H9 (cell line): ENCODE measurements at regions not wholly inside any gene's neighbourhood (a gene's known extent, or its start where the extent isn't known, plus 50 kb on each side); places are given as distances from the start of the nearest gene placed in this dataset.

Experiments
- DNase-seq: peaks from one replicate; pipeline ENCODE4 v3.0.0-alpha.2; 2017
- H2AFZ ChIP-seq: one replicate; pipeline ENCODE4 v1.6.1; 2013; ENCODE audit warnings: mild to moderate bottlenecking, low read length, control low read depth, moderate library complexity
- H2AK5ac ChIP-seq: 2 replicates; pipeline ENCODE4 v1.6.1; 2013; ENCODE audit warnings: low read length, control low read depth, mixed read lengths; ENCODE audit not compliant: insufficient read length
- H2BK120ac ChIP-seq: one replicate; pipeline ENCODE4 v1.6.1; 2013; ENCODE audit warnings: low read depth, mild to moderate bottlenecking, low read length, control low read depth, inconsistent platforms; ENCODE audit not compliant: poor library complexity, severe bottlenecking
- H2BK12ac ChIP-seq: 2 replicates; pipeline ENCODE4 v1.6.1; 2013; ENCODE audit warnings: low read length, control low read depth, mixed read lengths, low read depth; ENCODE audit not compliant: insufficient read length
- H2BK15ac ChIP-seq: 2 replicates; pipeline ENCODE4 v1.6.1; 2013; ENCODE audit warnings: low read depth, low read length, control low read depth
- H2BK20ac ChIP-seq: one replicate; pipeline ENCODE4 v1.6.1; 2013; ENCODE audit warnings: low read depth, mild to moderate bottlenecking, low read length, control low read depth, inconsistent platforms; ENCODE audit not compliant: poor library complexity, severe bottlenecking
- H2BK5ac ChIP-seq: 2 replicates; pipeline ENCODE4 v1.6.1; 2013; ENCODE audit warnings: low read length, control low read depth, mixed read lengths; ENCODE audit not compliant: insufficient read length
- H3K14ac ChIP-seq: 2 replicates; pipeline ENCODE4 v1.6.1; 2013; ENCODE audit warnings: low read length, control low read depth; ENCODE audit not compliant: insufficient read depth
- H3K18ac ChIP-seq: 2 replicates; pipeline ENCODE4 v1.6.1; 2013; ENCODE audit warnings: low read depth, mild to moderate bottlenecking, mixed read lengths, low read length, control low read depth; ENCODE audit not compliant: insufficient read length
- H3K23ac ChIP-seq: 2 replicates; pipeline ENCODE4 v1.6.1; 2013; ENCODE audit warnings: low read length, control low read depth, mixed read lengths, low read depth; ENCODE audit not compliant: insufficient read length
- H3K23me2 ChIP-seq: 2 replicates; pipeline ENCODE4 v1.6.1; 2013; ENCODE audit warnings: low read depth, mild to moderate bottlenecking, mixed read lengths, low read length, control low read depth; ENCODE audit not compliant: insufficient read length, poor library complexity, severe bottlenecking
- H3K27ac ChIP-seq: 2 replicates; pipeline ENCODE4 v1.5.1; 2013; ENCODE audit warnings: low read length, control low read depth, mixed read lengths, low read depth; ENCODE audit not compliant: insufficient read length
- H3K27me3 ChIP-seq: 2 replicates; pipeline ENCODE4 v1.6.1; 2013; ENCODE audit warnings: low read length, control low read depth, inconsistent platforms; ENCODE audit not compliant: insufficient read depth
- H3K4ac ChIP-seq: 2 replicates; pipeline ENCODE4 v1.6.1; 2013; ENCODE audit warnings: low read depth, mild to moderate bottlenecking, control low read depth, inconsistent platforms, low read length, moderate library complexity
- H3K4me1 ChIP-seq: 2 replicates; pipeline ENCODE4 v1.6.1; 2013; ENCODE audit warnings: low read length, control low read depth, inconsistent platforms; ENCODE audit not compliant: insufficient read depth
- H3K4me2 ChIP-seq: 2 replicates; pipeline ENCODE4 v1.6.1; 2013; ENCODE audit warnings: low read length, control low read depth, mixed read lengths; ENCODE audit not compliant: insufficient read length, insufficient read depth
- H3K56ac ChIP-seq: 2 replicates; pipeline ENCODE4 v1.6.1; 2013; ENCODE audit warnings: low read depth, mild to moderate bottlenecking, mixed read lengths, low read length, control low read depth; ENCODE audit not compliant: insufficient read length
- H3K79me1 ChIP-seq: 2 replicates; pipeline ENCODE4 v1.6.1; 2013; ENCODE audit warnings: low read depth, mild to moderate bottlenecking, moderate library complexity, low read length, control low read depth, inconsistent platforms; ENCODE audit not compliant: insufficient read depth, poor library complexity, severe bottlenecking
- H3K79me2 ChIP-seq: 2 replicates; pipeline ENCODE4 v1.6.1; 2013; ENCODE audit warnings: low read length, control low read depth, inconsistent platforms; ENCODE audit not compliant: insufficient read depth
- H3K9ac ChIP-seq: 2 replicates; pipeline ENCODE4 v1.6.1; 2013; ENCODE audit warnings: low read length, control low read depth, mixed read lengths; ENCODE audit not compliant: insufficient read length; ENCODE audit errors: extremely low read depth
- H3K9me3 ChIP-seq: one replicate; pipeline ENCODE4 v1.6.1; 2013; ENCODE audit warnings: low read depth, low read length, inconsistent platforms; ENCODE audit not compliant: control insufficient read depth
- H3T11ph ChIP-seq: one replicate; pipeline ENCODE4 v1.6.1; 2013; ENCODE audit warnings: mild to moderate bottlenecking, low read length, control low read depth, inconsistent platforms
- H4K20me1 ChIP-seq: one replicate; pipeline ENCODE4 v1.6.1; 2013; ENCODE audit not compliant: control insufficient read depth, insufficient read length, insufficient read depth
- H4K5ac ChIP-seq: 2 replicates; pipeline ENCODE4 v1.6.1; 2013; ENCODE audit warnings: low read depth, mild to moderate bottlenecking, mixed read lengths, low read length, control low read depth; ENCODE audit not compliant: insufficient read length
- H4K8ac ChIP-seq: replicated peaks from 2 replicates; pipeline ENCODE4 v1.6.1; 2013; ENCODE audit warnings: low read length, control low read depth, mixed read lengths, low read depth; ENCODE audit not compliant: insufficient read length
- H4K91ac ChIP-seq: 2 replicates; pipeline ENCODE4 v1.6.1; 2013; ENCODE audit warnings: low read depth, mild to moderate bottlenecking, moderate library complexity, mixed read lengths, low read length, control low read depth; ENCODE audit not compliant: insufficient read length
- H3K27ac Mint-ChIP-seq, 3 experiments: 2 replicates in 2 of 3; 3 replicates in 1 of 3; pipeline ENCODE4 v1.8.0; 2020 to 2021; ENCODE audit warnings: mixed read lengths in 3 of 3, mild to moderate bottlenecking in 1 of 3, moderate library complexity in 1 of 3
- H3K27me3 Mint-ChIP-seq: 2 replicates; pipeline ENCODE4 v1.8.0; 2021; ENCODE audit warnings: low read depth, mild to moderate bottlenecking, moderate library complexity, mixed read lengths
- H3K36me3 Mint-ChIP-seq, 3 experiments: 2 replicates in 2 of 3; 3 replicates in 1 of 3; pipeline ENCODE4 v1.8.0; 2020 to 2021; ENCODE audit warnings: low read depth in 3 of 3, mixed read lengths in 3 of 3; ENCODE audit not compliant: insufficient read depth in 1 of 3
- H3K4me1 Mint-ChIP-seq, 2 experiments: 2 replicates each; pipeline ENCODE4 v1.8.0; 2020; ENCODE audit warnings: mixed read lengths in 2 of 2
- H3K4me3 Mint-ChIP-seq, 2 experiments: 2 replicates in 1 of 2; 3 replicates in 1 of 2; pipeline ENCODE4 v1.8.0; 2020 to 2021; ENCODE audit warnings: mild to moderate bottlenecking in 2 of 2, mixed read lengths in 2 of 2, moderate library complexity in 1 of 2
- H3K9me3 Mint-ChIP-seq, 2 experiments: 2 replicates in 1 of 2; 3 replicates in 1 of 2; pipeline ENCODE4 v1.8.0; 2020; ENCODE audit warnings: mild to moderate bottlenecking in 2 of 2, mixed read lengths in 2 of 2, moderate library complexity in 1 of 2
- TF ChIP-seq, protein P1 (sequence below): fragments of 200-600 bp; sonication (generic); conservative IDR thresholded peaks from 3 replicates; pipeline ENCODE4 v1.8.0; 2021; ENCODE audit warnings: antibody characterized with exemption, mild to moderate bottlenecking

DNA sequence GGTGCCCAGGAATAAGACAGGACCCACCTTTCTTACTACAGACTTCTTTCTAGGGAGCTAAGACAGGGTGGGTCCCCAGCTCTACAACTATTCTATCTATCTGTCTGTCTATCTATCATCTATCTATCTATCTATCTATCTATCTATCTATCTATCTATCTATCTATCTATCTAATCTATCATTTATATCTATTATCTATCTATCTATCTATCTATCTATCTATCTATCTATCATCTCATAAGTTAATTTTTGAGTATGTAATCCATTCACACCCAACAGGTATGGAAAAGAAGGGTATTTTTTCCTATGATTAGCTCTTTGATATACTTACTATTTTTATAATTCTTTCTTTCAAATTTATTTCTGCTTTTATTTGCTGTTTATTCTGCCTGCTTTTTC lies 55.9 kb downstream of the BAMBI start:
- Histone ChIP-seq H3K27me3 (no peaks in the 10 kb centered on the region), H4K8ac (no peak overlapping the region), H4K91ac (no peak overlapping the region), H3K56ac (no peak overlapping the region), H3K4ac (no peak overlapping the region), H2BK5ac (no peak overlapping the region), H3T11ph (no peak overlapping the region), H3K14ac (no peak overlapping the region), H2BK15ac (no peak overlapping the region), H2BK20ac (no peak overlapping the region), H3K23ac (no peak overlapping the region), H4K20me1 (no peaks in the 10 kb centered on the region), H3K9me3 (no peaks in the 10 kb centered on the region), H3K79me2 (no peaks in the 10 kb centered on the region), H2AK5ac (no peak overlapping the region), H3K18ac (no peak overlapping the region), H3K79me1 (no peaks in the 10 kb centered on the region), H2BK12ac (no peak overlapping the region), H3K4me1 (no peaks in the 10 kb centered on the region), H3K27ac (no peak overlapping the region), H2AFZ (no peak overlapping the region), H4K5ac (no peak overlapping the region), H3K9ac (no peak overlapping the region), H3K23me2 (no peaks in the 10 kb centered on the region), H2BK120ac (no peak overlapping the region), H3K4me2 (no peak overlapping the region)
- Mint-ChIP-seq H3K9me3 (peaks cover 5 to 8% of the 10 kb centered on the region in 2 experiments; a peak in 4 of 5 replicates), H3K27ac (no peak overlapping the region), H3K27me3 (no peaks in the 10 kb centered on the region; the same call in none of the 2 replicates), H3K4me1 (peaks cover 10 to 19% of the 10 kb centered on the region in 2 experiments; a peak in 3 of 4 replicates), H3K4me3 (no peak overlapping the region), H3K36me3 (peaks cover 0 to 5% (median 5%) of the 10 kb centered on the region in 3 experiments; a peak in 2 of 7 replicates)
- TF ChIP-seq, protein P1, sequence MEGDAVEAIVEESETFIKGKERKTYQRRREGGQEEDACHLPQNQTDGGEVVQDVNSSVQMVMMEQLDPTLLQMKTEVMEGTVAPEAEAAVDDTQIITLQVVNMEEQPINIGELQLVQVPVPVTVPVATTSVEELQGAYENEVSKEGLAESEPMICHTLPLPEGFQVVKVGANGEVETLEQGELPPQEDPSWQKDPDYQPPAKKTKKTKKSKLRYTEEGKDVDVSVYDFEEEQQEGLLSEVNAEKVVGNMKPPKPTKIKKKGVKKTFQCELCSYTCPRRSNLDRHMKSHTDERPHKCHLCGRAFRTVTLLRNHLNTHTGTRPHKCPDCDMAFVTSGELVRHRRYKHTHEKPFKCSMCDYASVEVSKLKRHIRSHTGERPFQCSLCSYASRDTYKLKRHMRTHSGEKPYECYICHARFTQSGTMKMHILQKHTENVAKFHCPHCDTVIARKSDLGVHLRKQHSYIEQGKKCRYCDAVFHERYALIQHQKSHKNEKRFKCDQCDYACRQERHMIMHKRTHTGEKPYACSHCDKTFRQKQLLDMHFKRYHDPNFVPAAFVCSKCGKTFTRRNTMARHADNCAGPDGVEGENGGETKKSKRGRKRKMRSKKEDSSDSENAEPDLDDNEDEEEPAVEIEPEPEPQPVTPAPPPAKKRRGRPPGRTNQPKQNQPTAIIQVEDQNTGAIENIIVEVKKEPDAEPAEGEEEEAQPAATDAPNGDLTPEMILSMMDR = no peak
- no peak for DNase-seq
